BLaER1 treated with 17β-estradiol and CSF1 and Interleukin-3, amounts not matched to agents 10 nM and 100 nM (cell line): ENCODE measurements at regions not wholly inside any gene's neighbourhood (a gene's known extent, or its start where the extent isn't known, plus 50 kb on each side); places are given as distances from the start of the nearest gene placed in this dataset.

Source experiments
- H3K27ac ChIP-seq, 11 experiments: shearing (Covaris generic); formaldehyde crosslinking; 2 replicates each; pipeline ENCODE4 v1.8.1; 2022
- H3K27me3 ChIP-seq, 11 experiments: shearing (Covaris generic); formaldehyde crosslinking; 2 replicates each; pipeline ENCODE4 v1.8.1; 2022
- H3K36me3 ChIP-seq, 11 experiments: shearing (Covaris generic); formaldehyde crosslinking; 2 replicates each; pipeline ENCODE4 v1.8.1; 2022
- H3K4me1 ChIP-seq, 10 experiments: shearing (Covaris generic); formaldehyde crosslinking; 2 replicates each; pipeline ENCODE4 v1.8.1; 2022
- H3K4me2 ChIP-seq, 11 experiments: shearing (Covaris generic); formaldehyde crosslinking; 2 replicates each; pipeline ENCODE4 v1.8.1; 2022
- H3K4me3 ChIP-seq, 10 experiments: shearing (Covaris generic); formaldehyde crosslinking; 2 replicates each; pipeline ENCODE4 v1.8.1; 2022
- H3K9ac ChIP-seq, 11 experiments: shearing (Covaris generic); formaldehyde crosslinking; 2 replicates each; pipeline ENCODE4 v1.8.1; 2022
- H3K9me3 ChIP-seq, 11 experiments: shearing (Covaris generic); formaldehyde crosslinking; replicated peaks in 1 of 11; 2 replicates each; pipeline ENCODE4 v1.8.1; 2022
- H4K20me1 ChIP-seq, 11 experiments: shearing (Covaris generic); formaldehyde crosslinking; 2 replicates each; pipeline ENCODE4 v1.8.1; 2022
- Cebpa-rat ChIP-seq, 11 experiments: shearing (Covaris generic); IDR thresholded peaks; 2 replicates each; pipeline ENCODE4 v1.8.1; 2022

GRCh38 chr4:100130964-100131363 is 59.3 kb downstream of the DDIT4L start:
- Histone ChIP-seq H3K27ac (peak overlapping the region in 3 of 11 experiments; percentile 27 to 53 (median 33); a peak in 3 of 22 replicates), H3K9me3 (peaks cover 3 to 22% (median 10%) of the 10 kb centered on the region in 11 experiments), H3K4me1 (peaks cover 0 to 26% (median 0%) of the 10 kb centered on the region in 10 experiments; a peak in 7 of 20 replicates), H3K4me2 (peak overlapping the region in 2 of 11 experiments; percentile 65 to 79; a peak in 4 of 22 replicates), H3K36me3 (no peaks in the 10 kb centered on the region), H3K4me3 (no peak overlapping the region), H4K20me1 (no peaks in the 10 kb centered on the region), H3K27me3 (no peaks in the 10 kb centered on the region), H3K9ac (no peak overlapping the region)
- no peak for TF ChIP-seq Cebpa-rat (IDR thresholded peaks at IDR 0.05)

GRCh38 chr4:100130491-100130890 is 59.8 kb downstream of the DDIT4L start:
- no peaks in the 10 kb centered on the region for H3K27me3 ChIP-seq
- peaks cover 8 to 26% (median 15%) of the 10 kb centered on the region in 11 experiments for H3K9me3 ChIP-seq
- peaks cover 0 to 26% (median 0%) of the 10 kb centered on the region in 10 experiments; a peak in 7 of 20 replicates for H3K4me1 ChIP-seq
- no peak for TF ChIP-seq Cebpa-rat (IDR thresholded peaks at IDR 0.05)
- no peak overlapping the region for H3K9ac ChIP-seq
- H3K36me3 ChIP-seq: 0 out of 22 replicates have a peak, but pooled peaks cover 0 to 2% (median 0%) of the 10 kb centered on the region in 11 experiments
- peak overlapping the region in 4 of 11 experiments; percentile 3 to 79 (median 44); a peak in 5 of 22 replicates for H3K4me2 ChIP-seq
- peak overlapping the region in 3 of 11 experiments; percentile 27 to 53 (median 33); a peak in 3 of 22 replicates for H3K27ac ChIP-seq
- H4K20me1 ChIP-seq: no peaks in the 10 kb centered on the region
- no peak overlapping the region for H3K4me3 ChIP-seq

GRCh38 chr4:100129774-100130173 is 60.5 kb downstream of the DDIT4L start:
- Histone ChIP-seq H3K4me3 (no peak overlapping the region), H3K9me3 (peaks cover 15 to 28% (median 22%) of the 10 kb centered on the region in 11 experiments), H3K36me3 (0 out of 22 replicates have a peak, but pooled peaks cover 0 to 5% (median 0%) of the 10 kb centered on the region in 11 experiments), H3K4me1 (peaks cover 0 to 26% (median 0%) of the 10 kb centered on the region in 10 experiments; a peak in 7 of 20 replicates), H3K9ac (no peak overlapping the region), H3K27me3 (no peaks in the 10 kb centered on the region), H4K20me1 (no peaks in the 10 kb centered on the region), H3K27ac (peak overlapping the region in 2 of 11 experiments; percentile 27 to 53; a peak in 2 of 22 replicates), H3K4me2 (peak overlapping the region in 2 of 11 experiments; percentile 65 to 79; a peak in 3 of 22 replicates)
- TF ChIP-seq Cebpa-rat (IDR thresholded peaks at IDR 0.05): no peak

GRCh38 chr4:100128338-100128737 is 61.9 kb downstream of the DDIT4L start:
- Histone ChIP-seq H3K36me3 (0 out of 22 replicates have a peak, but pooled peaks cover 0 to 5% (median 0%) of the 10 kb centered on the region in 11 experiments), H3K9me3 (peaks cover 29 to 41% (median 36%) of the 10 kb centered on the region in 11 experiments), H3K4me2 (no peak overlapping the region), H4K20me1 (no peaks in the 10 kb centered on the region), H3K4me1 (peaks cover 0 to 26% (median 0%) of the 10 kb centered on the region in 10 experiments; a peak in 7 of 20 replicates), H3K9ac (no peak overlapping the region), H3K4me3 (no peak overlapping the region), H3K27ac (no peak overlapping the region), H3K27me3 (no peaks in the 10 kb centered on the region)
- TF ChIP-seq Cebpa-rat (IDR thresholded peaks at IDR 0.05): no peak

- Histone ChIP-seq H3K9me3 (peaks cover 30 to 50% (median 39%) of the 10 kb centered on the region in 11 experiments), H3K4me3 (no peak overlapping the region), H3K4me2 (no peak overlapping the region), H3K27me3 (no peaks in the 10 kb centered on the region), H3K27ac (no peak overlapping the region), H3K36me3 (0 out of 22 replicates have a peak, but pooled peaks cover 0 to 5% (median 0%) of the 10 kb centered on the region in 11 experiments), H4K20me1 (no peaks in the 10 kb centered on the region), H3K9ac (no peak overlapping the region), H3K4me1 (peaks cover 0 to 4% (median 0%) of the 10 kb centered on the region in 10 experiments; a peak in 4 of 20 replicates)
- no peak for TF ChIP-seq Cebpa-rat (IDR thresholded peaks at IDR 0.05)
Measured at GRCh38 chr4:100124715-100125114, 65.6 kb downstream of the DDIT4L start.

GRCh38 chr4:100118181-100118580 is 72.1 kb downstream of the DDIT4L start:
- Histone ChIP-seq H3K4me1 (peaks cover 0 to 32% (median 4%) of the 10 kb centered on the region in 10 experiments; a peak in 9 of 20 replicates), H4K20me1 (no peaks in the 10 kb centered on the region), H3K27ac (no peak overlapping the region), H3K4me2 (no peak overlapping the region), H3K4me3 (no peak overlapping the region), H3K36me3 (no peaks in the 10 kb centered on the region), H3K9ac (no peak overlapping the region), H3K27me3 (no peaks in the 10 kb centered on the region), H3K9me3 (peaks cover 0 to 13% (median 0%) of the 10 kb centered on the region in 11 experiments; a peak in 6 of 22 replicates)
- no peak for TF ChIP-seq Cebpa-rat (IDR thresholded peaks at IDR 0.05)

- Histone ChIP-seq H3K27ac (no peak overlapping the region), H3K9ac (no peak overlapping the region), H3K4me1 (peaks cover 0 to 35% (median 5%) of the 10 kb centered on the region in 10 experiments; a peak in 9 of 20 replicates), H3K27me3 (no peaks in the 10 kb centered on the region), H3K4me2 (no peak overlapping the region), H3K4me3 (no peak overlapping the region), H3K9me3 (peaks cover 0 to 13% (median 0%) of the 10 kb centered on the region in 11 experiments; a peak in 6 of 22 replicates), H4K20me1 (no peaks in the 10 kb centered on the region), H3K36me3 (no peaks in the 10 kb centered on the region)
- TF ChIP-seq Cebpa-rat (IDR thresholded peaks at IDR 0.05): no peak
Measured at GRCh38 chr4:100117750-100118149, 72.5 kb downstream of the DDIT4L start.

GRCh38 chr4:100114909-100115308 is 75.4 kb downstream of the DDIT4L start:
- Histone ChIP-seq H3K9ac (no peak overlapping the region), H3K4me3 (no peak overlapping the region), H3K36me3 (no peaks in the 10 kb centered on the region), H3K9me3 (peaks cover 0 to 13% (median 3%) of the 10 kb centered on the region in 11 experiments; a peak in 9 of 22 replicates), H3K27ac (no peak overlapping the region), H3K4me1 (peaks cover 7 to 43% (median 16%) of the 10 kb centered on the region in 10 experiments), H3K27me3 (no peaks in the 10 kb centered on the region), H3K4me2 (peak overlapping the region in 2 of 11 experiments; percentile 42 to 49; a peak in 3 of 22 replicates), H4K20me1 (no peaks in the 10 kb centered on the region)
- TF ChIP-seq Cebpa-rat (IDR thresholded peaks at IDR 0.05): no peak

- no peak overlapping the region for H3K9ac ChIP-seq
- peak overlapping the region in 3 of 11 experiments; percentile 18 to 58 (median 56); a peak in 4 of 22 replicates for H3K4me2 ChIP-seq
- peaks cover 10 to 52% (median 26%) of the 10 kb centered on the region in 10 experiments for H3K4me1 ChIP-seq
- no peaks in the 10 kb centered on the region for H3K27me3 ChIP-seq
- no peaks in the 10 kb centered on the region for H3K36me3 ChIP-seq
- H3K9me3 ChIP-seq: peaks cover 0 to 11% (median 0%) of the 10 kb centered on the region in 11 experiments; a peak in 4 of 22 replicates
- TF ChIP-seq Cebpa-rat (IDR thresholded peaks at IDR 0.05): no peak
- H3K27ac ChIP-seq: no peak overlapping the region
- no peak overlapping the region for H3K4me3 ChIP-seq
- no peaks in the 10 kb centered on the region for H4K20me1 ChIP-seq
Measured at GRCh38 chr4:100113732-100114131, 76.5 kb downstream of the DDIT4L start.
